ENCODE measurements at regions not wholly inside any gene's neighbourhood (a gene's known extent, or its start where the extent isn't known, plus 50 kb on each side); places are given as distances from the start of the nearest gene placed in this dataset.

GRCh38 chr1:192890134-192890533 is 81.3 kb downstream of the RGS2 start:
- WGBS (ENCODE audit: insufficient coverage, low coverage, missing lambda C conversion rate), result 2% methylated on average over 3 of the region's 3 CpGs
- FAIRE-seq, result no peak
- H4K20me1 ChIP-seq (replicated peaks; ENCODE audit: control insufficient read depth, insufficient read depth, low read length), result no peaks in the 10 kb centered on the region
- no peaks in the 10 kb centered on the region for H3K9me3 ChIP-seq (replicated peaks; ENCODE audit: control insufficient read depth, insufficient read depth, low read depth, low read length)
- H3K27ac ChIP-seq (ENCODE audit: extremely low read depth, low read depth, low read length), result no peak overlapping the region
- ChIA-PET POLR2A (no interaction called here), CTCF (ENCODE audit: low intra/inter-chr PET ratio) (no interaction called here)
- H3K27me3 ChIP-seq (ENCODE audit: control insufficient read depth in 2 of 2, insufficient read depth in 2 of 2, low read length in 2 of 2), result peaks cover 0 to 7% of the 10 kb centered on the region in 2 experiments; a peak in 2 of 5 replicates
- H3K9ac ChIP-seq (ENCODE audit: insufficient read depth in 1 of 2, low read depth in 2 of 2, low read length in 2 of 2), result no peak overlapping the region
- no peak overlapping the region for H3K4me2 ChIP-seq (ENCODE audit: insufficient read depth, low read length)
- H3K79me2 ChIP-seq (ENCODE audit: control insufficient read depth, insufficient read depth, low read length), result no peaks in the 10 kb centered on the region
- no peak for DNase-seq (ENCODE audit: extremely low read depth in 1 of 4, low spot score in 3 of 4)
- ATAC-seq, result no peak
- no peak overlapping the region for H3K4me3 ChIP-seq
- H3K9me1 ChIP-seq (ENCODE audit: control insufficient read depth, insufficient read depth, low read length), result no peaks in the 10 kb centered on the region
- H3K4me1 ChIP-seq (replicated peaks in 1 of 2; ENCODE audit: control insufficient read depth in 2 of 2, insufficient read depth in 2 of 2, low read length in 2 of 2), result no peaks in the 10 kb centered on the region
- in situ Hi-C loops (cut with MboI) (no loop called here), intact Hi-C loops (cut with micrococcal nuclease) (no loop called here)
- no TSS peak for BruUV-seq (replicated peaks)
- no peaks in the 10 kb centered on the region for H3K36me3 ChIP-seq (ENCODE audit: control insufficient read depth, insufficient read depth, low read length)
- no peak overlapping the region for H2AFZ ChIP-seq (ENCODE audit: low read depth, low read length)
- TF ChIP-seq ZNF23 (CRISPR knock-in tag; IDR thresholded peaks at IDR 0.05) (no peak), HES1 (IDR thresholded peaks at IDR 0.05; ENCODE audit: low read depth) (no peak), TCF3 (CRISPR knock-in tag; IDR thresholded peaks at IDR 0.05) (no peak), ATF4 (CRISPR knock-in tag; IDR thresholded peaks at IDR 0.05) (no peak), ETV6 (IDR thresholded peaks at IDR 0.05; ENCODE audit: borderline replicate concordance in 1 of 2, low read depth in 2 of 2, low read length in 1 of 2) (no peak), ETV6 (CRISPR knock-in tag; IDR thresholded peaks at IDR 0.05; ENCODE audit: borderline replicate concordance) (no peak), ZNF277 (CRISPR knock-in tag; IDR thresholded peaks at IDR 0.05; ENCODE audit: borderline replicate concordance) (no peak), PBX2 (CRISPR knock-in tag; IDR thresholded peaks at IDR 0.05; ENCODE audit: low read depth) (no peak), PBX2 (tag; conservative IDR thresholded peaks at IDR 0.05; ENCODE audit: low read depth) (no peak), MEF2A (IDR thresholded peaks at IDR 0.05; ENCODE audit: control insufficient read depth, low read depth, low read length) (no peak), CBFA2T3 (IDR thresholded peaks at IDR 0.05) (no peak)

Measured in K562 (cell line).